VCaP (cell line): ENCODE measurements at regions not wholly inside any gene's neighbourhood (a gene's known extent, or its start where the extent isn't known, plus 50 kb on each side); places are given as distances from the start of the nearest gene placed in this dataset.

Source experiments
- H3K27ac ChIP-seq: fragments of 450-650 bp; 2 replicates; pipeline ENCODE4 v1.5.1; 2017
- CTCF ChIP-seq: fragments of 450-650 bp; conservative IDR thresholded peaks from 2 replicates; pipeline ENCODE4 v1.5.1; 2017; ENCODE audit warnings: mild to moderate bottlenecking, moderate library complexity

- TF ChIP-seq CTCF: no peak
- no peak overlapping the region for H3K27ac ChIP-seq
Measured at GRCh38 chr5:7014611-7015010, 301.4 kb downstream of the TENT4A start.

GRCh38 chr5:7015586-7016256, 302.5 kb downstream of the TENT4A start:
- peak; percentile 53 for TF ChIP-seq CTCF
- H3K27ac ChIP-seq: no peak overlapping the region

GRCh38 chr5:7016999-7017747, 303.9 kb downstream of the TENT4A start:
- H3K27ac ChIP-seq: no peak overlapping the region
- TF ChIP-seq CTCF: no peak

GRCh38 chr5:7018198-7018597, 305.0 kb downstream of the TENT4A start:
- no peak for TF ChIP-seq CTCF
- no peak overlapping the region for H3K27ac ChIP-seq

- H3K27ac ChIP-seq: no peak overlapping the region
- TF ChIP-seq CTCF: no peak
Measured at GRCh38 chr5:7018601-7019000, 305.4 kb downstream of the TENT4A start.

GRCh38 chr5:7036192-7036835, 323.1 kb downstream of the TENT4A start:
- no peak for TF ChIP-seq CTCF
- no peak overlapping the region for H3K27ac ChIP-seq

GRCh38 chr5:7039074-7039473, 325.8 kb downstream of the TENT4A start:
- no peak for TF ChIP-seq CTCF
- H3K27ac ChIP-seq: no peak overlapping the region
